ENCODE measurements at regions not wholly inside any gene's neighbourhood (a gene's known extent, or its start where the extent isn't known, plus 50 kb on each side); places are given as distances from the start of the nearest gene placed in this dataset.

- Histone ChIP-seq H3K36me3 (peaks cover 0 to 9% (median 0%) of the 10 kb centered on the region in 3 donors), H3K27ac (no peak overlapping the region), H3K9me3 (peaks cover 0 to 17% (median 10%) of the 10 kb centered on the region in 3 donors), H3K27me3 (no peaks in the 10 kb centered on the region), H3K4me3 (no peak overlapping the region), H3K4me1 (peaks cover 0 to 27% (median 5%) of the 10 kb centered on the region in 4 donors)
- no peak for DNase-seq
- intact Hi-C loops (cut with DNase I; ENCODE audit: low total_unique reads) = no loop called here
- no peak for TF ChIP-seq CTCF (IDR thresholded peaks at IDR 0.05)
Measured at GRCh38 chr17:63289931-63290330, 156.2 kb downstream of the CYB561 start.

- no peak for DNase-seq
- TF ChIP-seq CTCF (IDR thresholded peaks at IDR 0.05) = no peak
- no peak overlapping the region for H3K27ac ChIP-seq
- H3K9me3 ChIP-seq = peaks cover 0 to 17% (median 8%) of the 10 kb centered on the region in 3 donors
- H3K27me3 ChIP-seq = no peaks in the 10 kb centered on the region
- peaks cover 0 to 31% (median 6%) of the 10 kb centered on the region in 4 donors for H3K4me1 ChIP-seq
- no peak overlapping the region for H3K4me3 ChIP-seq
- intact Hi-C loops (cut with DNase I; ENCODE audit: low total_unique reads) = no loop called here
- peaks cover 0 to 9% (median 0%) of the 10 kb centered on the region in 3 donors for H3K36me3 ChIP-seq
Measured at GRCh38 chr17:63290351-63290750, 155.8 kb downstream of the CYB561 start.

DNA sequence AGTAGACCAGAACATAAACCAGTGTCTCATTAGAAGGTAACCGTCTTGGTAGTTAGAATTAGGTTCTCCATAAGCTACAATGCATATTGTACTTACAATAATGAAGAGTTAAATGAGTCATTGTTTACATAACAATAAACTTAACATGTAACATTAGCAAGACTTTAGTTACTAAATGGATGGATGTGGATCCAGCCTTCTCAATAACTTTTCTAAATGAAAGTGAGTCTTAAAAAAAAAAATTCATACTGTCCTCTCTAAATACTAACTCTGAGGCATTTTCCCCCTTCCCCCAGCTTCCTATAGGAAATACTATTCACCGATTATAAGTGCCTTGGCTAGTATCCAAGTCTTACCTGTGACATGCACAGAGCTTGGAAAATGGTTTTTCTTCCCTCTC, 155.3 kb downstream of the CYB561 start:
- Histone ChIP-seq H3K27ac (no peak overlapping the region), H3K4me3 (no peak overlapping the region), H3K4me1 (peaks cover 0 to 32% (median 6%) of the 10 kb centered on the region in 4 donors), H3K9me3 (peaks cover 0 to 15% (median 5%) of the 10 kb centered on the region in 3 donors), H3K27me3 (no peaks in the 10 kb centered on the region), H3K36me3 (peaks cover 0 to 6% (median 0%) of the 10 kb centered on the region in 3 donors)
- intact Hi-C loops (cut with DNase I; ENCODE audit: low total_unique reads) = no loop called here
- no peak for TF ChIP-seq CTCF (IDR thresholded peaks at IDR 0.05)
- no peak for DNase-seq

GRCh38 chr17:63291258-63291657, 154.8 kb downstream of the CYB561 start:
- DNase-seq = no peak
- intact Hi-C loops (cut with DNase I; ENCODE audit: low total_unique reads) = no loop called here
- Histone ChIP-seq H3K27me3 (no peaks in the 10 kb centered on the region), H3K4me1 (peaks cover 0 to 32% (median 6%) of the 10 kb centered on the region in 4 donors), H3K9me3 (peaks cover 0 to 15% (median 6%) of the 10 kb centered on the region in 3 donors), H3K36me3 (peaks cover 0 to 4% (median 0%) of the 10 kb centered on the region in 3 donors), H3K4me3 (no peak overlapping the region), H3K27ac (no peak overlapping the region)
- TF ChIP-seq CTCF (IDR thresholded peaks at IDR 0.05) = no peak

GRCh38 chr17:63292421-63292820, 153.7 kb downstream of the CYB561 start:
- H3K4me1 ChIP-seq = peaks cover 0 to 32% (median 6%) of the 10 kb centered on the region in 4 donors
- no peak for DNase-seq
- intact Hi-C loops (cut with DNase I; ENCODE audit: low total_unique reads) = no loop called here
- peak overlapping the region in 1 of 2 donors; percentile 60 for H3K27ac ChIP-seq
- no peak for TF ChIP-seq CTCF (IDR thresholded peaks at IDR 0.05)
- H3K9me3 ChIP-seq = peaks cover 0 to 19% (median 6%) of the 10 kb centered on the region in 3 donors
- no peaks in the 10 kb centered on the region for H3K27me3 ChIP-seq
- peaks cover 0 to 5% (median 0%) of the 10 kb centered on the region in 3 donors for H3K36me3 ChIP-seq
- H3K4me3 ChIP-seq = no peak overlapping the region

Data from tibial artery (tissue), 4 donors.